ENCODE measurements at regions not wholly inside any gene's neighbourhood (a gene's known extent, or its start where the extent isn't known, plus 50 kb on each side); places are given as distances from the start of the nearest gene placed in this dataset.

- Histone ChIP-seq H2AFZ (ENCODE audit: low read length) (no peak overlapping the region), H3K27ac (ENCODE audit: low read length) (no peak overlapping the region), H3K9me2 (replicated peaks; ENCODE audit: insufficient read depth, low read length) (no peaks in the 10 kb centered on the region), H3K4me3 (ENCODE audit: low read length) (no peak overlapping the region), H3F3A (ENCODE audit: insufficient read depth, low read length) (no peaks in the 10 kb centered on the region), H3K4me1 (ENCODE audit: low read length) (no peaks in the 10 kb centered on the region), H3K4me2 (ENCODE audit: low read depth, low read length) (no peak overlapping the region), H3K79me2 (ENCODE audit: low read length) (no peaks in the 10 kb centered on the region), H3K27me3 (replicated peaks; ENCODE audit: insufficient read depth, low read length) (no peaks in the 10 kb centered on the region), H3K9me3 (replicated peaks; ENCODE audit: insufficient read depth, low read length) (no peaks in the 10 kb centered on the region), H3K36me3 (replicated peaks; ENCODE audit: insufficient read depth, low read length) (no peaks in the 10 kb centered on the region), H3K9ac (ENCODE audit: low read length) (no peak overlapping the region), H4K20me1 (ENCODE audit: insufficient read depth, low read length) (no peaks in the 10 kb centered on the region)
- TF ChIP-seq EZH2phosphoT487 (IDR thresholded peaks at IDR 0.05; ENCODE audit: low read length): no peak
- TF ChIP-seq, protein P1, sequence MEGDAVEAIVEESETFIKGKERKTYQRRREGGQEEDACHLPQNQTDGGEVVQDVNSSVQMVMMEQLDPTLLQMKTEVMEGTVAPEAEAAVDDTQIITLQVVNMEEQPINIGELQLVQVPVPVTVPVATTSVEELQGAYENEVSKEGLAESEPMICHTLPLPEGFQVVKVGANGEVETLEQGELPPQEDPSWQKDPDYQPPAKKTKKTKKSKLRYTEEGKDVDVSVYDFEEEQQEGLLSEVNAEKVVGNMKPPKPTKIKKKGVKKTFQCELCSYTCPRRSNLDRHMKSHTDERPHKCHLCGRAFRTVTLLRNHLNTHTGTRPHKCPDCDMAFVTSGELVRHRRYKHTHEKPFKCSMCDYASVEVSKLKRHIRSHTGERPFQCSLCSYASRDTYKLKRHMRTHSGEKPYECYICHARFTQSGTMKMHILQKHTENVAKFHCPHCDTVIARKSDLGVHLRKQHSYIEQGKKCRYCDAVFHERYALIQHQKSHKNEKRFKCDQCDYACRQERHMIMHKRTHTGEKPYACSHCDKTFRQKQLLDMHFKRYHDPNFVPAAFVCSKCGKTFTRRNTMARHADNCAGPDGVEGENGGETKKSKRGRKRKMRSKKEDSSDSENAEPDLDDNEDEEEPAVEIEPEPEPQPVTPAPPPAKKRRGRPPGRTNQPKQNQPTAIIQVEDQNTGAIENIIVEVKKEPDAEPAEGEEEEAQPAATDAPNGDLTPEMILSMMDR (IDR thresholded peaks at IDR 0.05; ENCODE audit: low read length): no peak
- no peak for TF ChIP-seq EZH2 (optimal IDR thresholded peaks at IDR 0.05; ENCODE audit: low read depth, low read length)
- DNase-seq: no peak
Measured at GRCh38 chr1:113242481-113242880, 147.8 kb upstream of the MAGI3 start.

DNA sequence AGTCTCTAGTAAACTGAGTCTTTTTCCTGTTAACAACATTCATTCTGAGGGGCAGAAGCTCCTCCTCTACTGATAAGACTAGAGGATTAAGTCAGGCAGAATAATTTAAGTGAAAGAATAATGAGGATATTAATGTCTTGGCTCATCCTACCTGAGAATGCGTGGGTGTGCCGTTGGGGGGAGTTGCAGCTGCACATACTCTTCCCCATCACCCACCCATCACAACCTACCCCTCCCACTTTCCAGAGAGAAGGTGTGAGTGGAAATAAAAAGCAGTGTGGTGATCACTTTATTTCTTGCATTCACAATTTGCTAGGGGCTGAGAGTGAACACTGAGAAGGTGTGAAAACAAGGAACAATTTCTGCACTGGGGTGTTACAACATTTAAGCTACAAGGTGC lies 146.8 kb upstream of the MAGI3 start:
- Histone ChIP-seq H3K27ac (ENCODE audit: low read length) (no peak overlapping the region), H3K9me2 (replicated peaks; ENCODE audit: insufficient read depth, low read length) (no peaks in the 10 kb centered on the region), H3K4me2 (ENCODE audit: low read depth, low read length) (no peak overlapping the region), H3K9me3 (replicated peaks; ENCODE audit: insufficient read depth, low read length) (no peaks in the 10 kb centered on the region), H2AFZ (ENCODE audit: low read length) (no peak overlapping the region), H3K9ac (ENCODE audit: low read length) (no peak overlapping the region), H3K27me3 (replicated peaks; ENCODE audit: insufficient read depth, low read length) (no peaks in the 10 kb centered on the region), H3K4me3 (ENCODE audit: low read length) (no peak overlapping the region), H4K20me1 (ENCODE audit: insufficient read depth, low read length) (no peaks in the 10 kb centered on the region), H3F3A (ENCODE audit: insufficient read depth, low read length) (no peaks in the 10 kb centered on the region), H3K79me2 (ENCODE audit: low read length) (no peaks in the 10 kb centered on the region), H3K4me1 (ENCODE audit: low read length) (no peaks in the 10 kb centered on the region), H3K36me3 (replicated peaks; ENCODE audit: insufficient read depth, low read length) (no peaks in the 10 kb centered on the region)
- no peak for DNase-seq
- TF ChIP-seq EZH2 (optimal IDR thresholded peaks at IDR 0.05; ENCODE audit: low read depth, low read length) (no peak), EZH2phosphoT487 (IDR thresholded peaks at IDR 0.05; ENCODE audit: low read length) (no peak)
- TF ChIP-seq, protein P1 (IDR thresholded peaks at IDR 0.05; ENCODE audit: low read length): no peak

- Histone ChIP-seq H3K4me1 (ENCODE audit: low read length) (no peaks in the 10 kb centered on the region), H2AFZ (ENCODE audit: low read length) (no peak overlapping the region), H3F3A (ENCODE audit: insufficient read depth, low read length) (no peaks in the 10 kb centered on the region), H3K27me3 (replicated peaks; ENCODE audit: insufficient read depth, low read length) (no peaks in the 10 kb centered on the region), H3K9me3 (replicated peaks; ENCODE audit: insufficient read depth, low read length) (no peaks in the 10 kb centered on the region), H3K27ac (ENCODE audit: low read length) (no peak overlapping the region), H3K36me3 (replicated peaks; ENCODE audit: insufficient read depth, low read length) (no peaks in the 10 kb centered on the region), H3K4me3 (ENCODE audit: low read length) (no peak overlapping the region), H3K9ac (ENCODE audit: low read length) (no peak overlapping the region), H3K9me2 (replicated peaks; ENCODE audit: insufficient read depth, low read length) (no peaks in the 10 kb centered on the region), H3K79me2 (ENCODE audit: low read length) (no peaks in the 10 kb centered on the region), H3K4me2 (ENCODE audit: low read depth, low read length) (no peak overlapping the region), H4K20me1 (ENCODE audit: insufficient read depth, low read length) (no peaks in the 10 kb centered on the region)
- no peak for DNase-seq
- TF ChIP-seq, protein P1 (IDR thresholded peaks at IDR 0.05; ENCODE audit: low read length): no peak
- TF ChIP-seq EZH2phosphoT487 (IDR thresholded peaks at IDR 0.05; ENCODE audit: low read length): no peak
- TF ChIP-seq EZH2 (optimal IDR thresholded peaks at IDR 0.05; ENCODE audit: low read depth, low read length): no peak
Measured at GRCh38 chr1:113244112-113244820, 146.0 kb upstream of the MAGI3 start.
